ENCODE measurements at regions not wholly inside any gene's neighbourhood (a gene's known extent, or its start where the extent isn't known, plus 50 kb on each side); places are given as distances from the start of the nearest gene placed in this dataset.

GRCh38 chr6:51004380-51004779 is 185.7 kb downstream of the TFAP2B start:
- TF ChIP-seq SP2 (tag by site-specific recombination; IDR thresholded peaks at IDR 0.05), result no peak
- H3K4me1 ChIP-seq (ENCODE audit: control insufficient read depth, insufficient read depth, low read length), result no peaks in the 10 kb centered on the region
- H3K4me3 ChIP-seq (ENCODE audit: low read depth, low read length), result no peak overlapping the region
- ChIA-PET CTCF (no interaction called here), POLR2A (no interaction called here)
- no peaks in the 10 kb centered on the region for H3K36me3 ChIP-seq (ENCODE audit: control insufficient read depth in 2 of 2, insufficient read depth in 1 of 2, low read length in 2 of 2)
- no peaks in the 10 kb centered on the region for H3K9me3 ChIP-seq (ENCODE audit: control insufficient read depth, insufficient read depth, low read depth, low read length)
- no peak overlapping the region for H3K27ac ChIP-seq (ENCODE audit: extremely low read depth, low read depth, low read length)

DNA sequence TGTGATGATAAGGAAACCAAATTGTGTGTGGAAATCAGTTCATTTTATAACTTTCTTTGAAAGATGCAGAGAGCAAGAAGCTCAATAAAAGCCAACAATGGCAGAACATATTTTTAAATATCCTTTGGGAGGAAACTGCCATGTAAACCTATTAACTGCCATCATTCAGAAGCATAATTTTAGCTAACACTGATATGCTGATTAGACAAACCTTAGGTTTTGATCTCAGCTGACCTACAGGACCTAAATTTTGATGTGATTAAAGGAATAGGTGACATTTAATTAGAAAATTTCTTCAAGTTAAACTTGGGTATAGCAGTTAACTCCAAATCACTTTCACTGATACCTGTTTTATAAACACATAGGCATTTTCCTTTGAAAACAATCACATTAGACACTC is 187.1 kb downstream of the TFAP2B start:
- no peak for TF ChIP-seq PRDM2 (tag by site-specific recombination; IDR thresholded peaks at IDR 0.05; ENCODE audit: borderline replicate concordance)
- TF ChIP-seq ZBTB44 (tag by site-specific recombination; IDR thresholded peaks at IDR 0.05), result no peak
- TF ChIP-seq, protein P1, sequence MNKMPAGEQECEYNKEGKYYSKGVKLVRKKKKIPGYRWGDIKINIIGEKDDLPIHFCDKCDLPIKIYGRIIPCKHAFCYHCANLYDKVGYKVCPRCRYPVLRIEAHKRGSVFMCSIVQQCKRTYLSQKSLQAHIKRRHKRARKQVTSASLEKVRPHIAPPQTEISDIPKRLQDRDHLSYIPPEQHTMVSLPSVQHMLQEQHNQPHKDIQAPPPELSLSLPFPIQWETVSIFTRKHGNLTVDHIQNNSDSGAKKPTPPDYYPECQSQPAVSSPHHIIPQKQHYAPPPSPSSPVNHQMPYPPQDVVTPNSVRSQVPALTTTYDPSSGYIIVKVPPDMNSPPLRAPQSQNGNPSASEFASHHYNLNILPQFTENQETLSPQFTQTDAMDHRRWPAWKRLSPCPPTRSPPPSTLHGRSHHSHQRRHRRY (tag by site-specific recombination; IDR thresholded peaks at IDR 0.05), result no peak
- TF ChIP-seq ZSCAN5A (tag by site-specific recombination; IDR thresholded peaks at IDR 0.05), result no peak
- TF ChIP-seq ZBTB6 (tag by site-specific recombination; IDR thresholded peaks at IDR 0.05), result no peak
- TF ChIP-seq ZNF157 (tag by site-specific recombination; IDR thresholded peaks at IDR 0.05), result no peak
- no peak for TF ChIP-seq ZNF416 (tag by site-specific recombination; IDR thresholded peaks at IDR 0.05)
- TF ChIP-seq ZNF426 (tag by site-specific recombination; IDR thresholded peaks at IDR 0.05), result no peak
- no peak for TF ChIP-seq ZNF501 (tag by site-specific recombination; IDR thresholded peaks at IDR 0.05)
- TF ChIP-seq ZNF549 (tag by site-specific recombination; IDR thresholded peaks at IDR 0.05), result no peak
- TF ChIP-seq, protein P2, sequence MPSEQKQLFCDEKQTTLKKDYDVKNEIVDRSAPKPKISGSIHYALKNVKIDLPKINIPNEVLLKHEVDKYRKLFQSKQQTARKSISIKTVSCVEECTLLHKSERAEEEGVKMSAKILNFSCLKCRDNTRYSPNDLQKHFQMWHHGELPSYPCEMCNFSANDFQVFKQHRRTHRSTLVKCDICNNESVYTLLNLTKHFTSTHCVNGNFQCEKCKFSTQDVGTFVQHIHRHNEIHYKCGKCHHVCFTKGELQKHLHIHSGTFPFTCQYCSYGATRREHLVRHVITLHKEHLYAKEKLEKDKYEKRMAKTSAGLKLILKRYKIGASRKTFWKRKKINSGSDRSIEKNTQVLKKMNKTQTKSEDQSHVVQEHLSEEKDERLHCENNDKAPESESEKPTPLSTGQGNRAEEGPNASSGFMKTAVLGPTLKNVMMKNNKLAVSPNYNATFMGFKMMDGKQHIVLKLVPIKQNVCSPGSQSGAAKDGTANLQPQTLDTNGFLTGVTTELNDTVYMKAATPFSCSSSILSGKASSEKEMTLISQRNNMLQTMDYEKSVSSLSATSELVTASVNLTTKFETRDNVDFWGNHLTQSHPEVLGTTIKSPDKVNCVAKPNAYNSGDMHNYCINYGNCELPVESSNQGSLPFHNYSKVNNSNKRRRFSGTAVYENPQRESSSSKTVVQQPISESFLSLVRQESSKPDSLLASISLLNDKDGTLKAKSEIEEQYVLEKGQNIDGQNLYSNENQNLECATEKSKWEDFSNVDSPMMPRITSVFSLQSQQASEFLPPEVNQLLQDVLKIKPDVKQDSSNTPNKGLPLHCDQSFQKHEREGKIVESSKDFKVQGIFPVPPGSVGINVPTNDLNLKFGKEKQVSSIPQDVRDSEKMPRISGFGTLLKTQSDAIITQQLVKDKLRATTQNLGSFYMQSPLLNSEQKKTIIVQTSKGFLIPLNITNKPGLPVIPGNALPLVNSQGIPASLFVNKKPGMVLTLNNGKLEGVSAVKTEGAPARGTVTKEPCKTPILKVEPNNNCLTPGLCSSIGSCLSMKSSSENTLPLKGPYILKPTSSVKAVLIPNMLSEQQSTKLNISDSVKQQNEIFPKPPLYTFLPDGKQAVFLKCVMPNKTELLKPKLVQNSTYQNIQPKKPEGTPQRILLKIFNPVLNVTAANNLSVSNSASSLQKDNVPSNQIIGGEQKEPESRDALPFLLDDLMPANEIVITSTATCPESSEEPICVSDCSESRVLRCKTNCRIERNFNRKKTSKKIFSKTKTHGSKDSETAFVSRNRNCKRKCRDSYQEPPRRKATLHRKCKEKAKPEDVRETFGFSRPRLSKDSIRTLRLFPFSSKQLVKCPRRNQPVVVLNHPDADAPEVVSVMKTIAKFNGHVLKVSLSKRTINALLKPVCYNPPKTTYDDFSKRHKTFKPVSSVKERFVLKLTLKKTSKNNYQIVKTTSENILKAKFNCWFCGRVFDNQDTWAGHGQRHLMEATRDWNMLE (tag by site-specific recombination; conservative IDR thresholded peaks at IDR 0.05; ENCODE audit: low read depth), result no peak
- no peak for TF ChIP-seq ZNF530 (tag by site-specific recombination; IDR thresholded peaks at IDR 0.05; ENCODE audit: low read depth)
- Histone ChIP-seq H3K9me3 (ENCODE audit: control insufficient read depth, insufficient read depth, low read depth, low read length) (no peaks in the 10 kb centered on the region), H3K27ac (ENCODE audit: extremely low read depth, low read depth, low read length) (no peak overlapping the region), H3K4me1 (ENCODE audit: control insufficient read depth, insufficient read depth, low read length) (no peaks in the 10 kb centered on the region), H3K4me3 (ENCODE audit: low read depth, low read length) (no peak overlapping the region), H3K36me3 (ENCODE audit: control insufficient read depth in 2 of 2, insufficient read depth in 1 of 2, low read length in 2 of 2) (no peaks in the 10 kb centered on the region)
- CTCF ChIA-PET, result no interaction called here
- POLR2A ChIA-PET, result no interaction called here

Measured in HEK293 (cell line).